HG03045 (cell line): ENCODE measurements at regions not wholly inside any gene's neighbourhood (a gene's known extent, or its start where the extent isn't known, plus 50 kb on each side); places are given as distances from the start of the nearest gene placed in this dataset.

Experiments
- ATAC-seq: cut with Tn5 transposase; IDR thresholded peaks from one replicate; pipeline ENCODE4 v1.9.1; 2021; ENCODE audit warnings: mild to moderate bottlenecking, moderate library complexity; ENCODE audit not compliant: unreplicated experiment

DNA sequence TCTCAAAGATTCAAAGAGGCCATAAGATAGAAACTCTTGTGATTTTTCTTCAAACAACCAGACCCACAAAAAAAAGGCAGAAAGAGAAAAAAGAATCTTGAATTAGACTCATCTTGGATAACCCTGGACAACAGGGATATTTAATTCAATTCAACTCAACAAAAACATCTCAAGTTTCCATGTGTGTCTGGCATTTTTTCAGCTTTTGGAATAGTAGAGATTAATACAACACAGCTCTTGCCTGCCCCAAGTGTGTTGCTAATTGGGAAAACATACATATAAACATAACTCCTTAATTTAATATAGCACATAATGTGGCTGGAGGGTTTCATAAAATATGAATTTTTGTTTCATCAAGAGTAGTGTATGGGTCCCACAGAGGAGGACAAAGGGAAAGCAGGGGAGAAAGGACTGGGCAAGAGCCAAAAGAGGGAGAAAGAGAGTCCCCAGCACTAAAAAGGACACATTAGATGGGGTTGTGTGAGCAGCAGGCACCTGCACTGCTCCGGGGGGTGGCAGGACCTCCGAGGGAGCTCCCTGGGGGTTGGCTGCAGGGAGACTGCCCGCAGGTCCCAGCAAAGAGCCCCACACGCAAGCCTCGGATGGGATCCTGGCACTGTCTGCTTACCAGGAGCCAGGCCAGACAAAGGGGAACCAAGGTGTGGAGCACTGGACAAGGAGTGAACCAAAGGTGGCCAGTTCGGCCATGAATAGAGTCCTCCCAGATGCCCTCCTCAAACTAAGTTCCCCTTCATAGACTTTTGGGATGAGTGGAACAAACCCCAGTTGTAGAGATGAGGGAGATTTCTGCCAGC lies 65.6 kb upstream of the TMEM72 start:
- ATAC-seq, result no peak

DNA sequence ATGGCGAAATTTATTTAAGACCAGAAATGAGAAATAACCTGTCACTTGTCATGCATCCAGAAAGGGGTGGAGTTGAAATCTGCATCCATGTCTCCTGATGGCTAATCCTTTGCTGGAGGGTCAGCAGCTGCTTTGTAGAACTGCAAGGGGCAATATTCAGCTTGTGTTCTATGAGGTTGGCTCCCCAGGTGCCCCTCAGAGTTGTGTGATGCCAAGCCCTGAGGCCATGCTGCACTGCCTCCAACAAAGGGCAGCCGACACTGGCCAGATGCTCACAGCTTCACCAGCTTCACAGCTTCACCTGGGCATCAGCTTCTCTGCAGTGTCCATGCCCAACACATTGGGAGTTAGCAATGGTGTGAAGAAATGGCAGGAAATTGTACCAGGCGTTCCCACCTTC lies 64.0 kb upstream of the TMEM72 start:
- ATAC-seq, result no peak

- ATAC-seq, result no peak
Measured at GRCh38 chr10:44848211-44848610, 62.9 kb upstream of the TMEM72 start.

- no peak for ATAC-seq
Measured at GRCh38 chr10:44849936-44850335, 61.2 kb upstream of the TMEM72 start.

DNA sequence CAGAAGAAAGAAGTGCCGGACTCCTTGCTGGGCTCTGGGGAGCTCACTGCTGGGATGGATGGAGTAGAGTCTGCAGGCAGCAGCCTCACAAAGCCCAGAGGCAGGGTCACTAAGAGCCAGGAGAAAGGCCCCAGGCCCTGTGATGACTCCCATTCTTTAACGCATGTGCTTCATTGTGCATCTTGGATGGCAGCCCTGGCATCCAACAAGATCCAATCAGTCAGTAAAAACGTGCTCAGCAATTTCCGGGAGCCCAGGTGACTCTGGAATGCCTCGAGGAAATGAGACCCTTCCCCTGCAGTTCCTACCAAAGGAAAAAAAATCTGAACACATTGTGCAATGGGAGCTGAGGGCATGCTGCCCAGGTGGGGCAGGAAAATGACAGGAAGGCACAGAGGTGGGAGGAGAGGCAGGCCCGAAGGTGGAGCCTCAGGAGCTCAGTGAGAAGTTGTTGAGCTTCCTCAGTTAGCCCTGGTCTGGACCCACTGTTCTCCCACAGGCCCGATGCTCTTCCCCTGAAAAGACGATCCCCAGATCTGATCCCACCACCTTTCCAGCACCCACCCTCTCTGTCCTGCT lies 60.7 kb upstream of the TMEM72 start:
- ATAC-seq, result no peak

DNA sequence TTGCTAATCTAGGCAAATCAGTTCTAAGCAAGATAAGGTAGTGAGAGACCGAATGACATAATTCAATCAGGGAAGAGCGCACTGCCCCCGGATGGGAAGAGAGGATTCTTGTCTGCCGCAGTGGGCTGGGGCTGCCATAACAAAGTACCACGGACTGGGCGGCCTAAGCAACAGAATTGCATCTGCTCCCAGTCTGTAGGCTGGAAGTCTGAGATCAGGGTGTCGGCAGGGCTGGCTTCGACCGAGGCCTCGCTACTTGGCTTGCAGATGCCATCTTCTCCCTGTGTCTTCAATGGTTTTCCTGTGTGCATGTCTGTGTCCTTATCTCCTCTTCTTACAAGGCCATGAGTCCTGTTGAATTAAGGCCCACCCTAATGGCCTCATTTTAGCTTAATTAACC lies 59.7 kb upstream of the TMEM72 start:
- ATAC-seq, result no peak

- no peak for ATAC-seq
Measured at GRCh38 chr10:44851881-44852280, 59.3 kb upstream of the TMEM72 start.

DNA sequence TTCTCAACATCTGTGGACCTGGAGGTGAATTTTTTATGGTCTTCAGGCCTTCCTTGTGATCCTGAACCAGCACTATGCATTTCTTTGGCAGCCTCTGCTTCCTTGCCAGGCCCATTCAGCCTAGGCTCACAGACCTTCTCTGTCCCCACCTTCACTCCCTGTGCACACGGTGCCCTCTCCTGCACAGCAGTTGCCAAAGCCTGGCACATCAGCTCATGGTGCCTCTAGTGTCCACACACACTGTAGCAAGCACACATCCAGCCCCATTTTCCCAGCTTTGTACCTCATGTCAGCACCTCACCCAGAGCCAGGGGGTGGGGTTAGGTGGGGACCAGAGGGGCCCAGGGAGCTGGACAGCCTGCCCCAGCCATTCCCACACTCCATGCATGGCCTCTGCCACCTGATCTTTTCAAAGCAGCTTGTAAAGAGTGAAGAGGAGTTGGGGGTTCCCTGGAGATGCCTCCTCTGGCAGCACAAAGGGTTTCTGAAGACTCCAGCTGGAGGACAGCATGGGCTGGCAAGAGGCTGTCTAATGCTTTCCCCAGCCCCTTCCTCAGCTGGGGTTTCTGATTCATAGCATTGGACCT lies 57.9 kb upstream of the TMEM72 start:
- no peak for ATAC-seq

- no peak for ATAC-seq
Measured at GRCh38 chr10:44853796-44854195, 57.3 kb upstream of the TMEM72 start.

- ATAC-seq, result no peak
Measured at GRCh38 chr10:44854693-44855350, 56.3 kb upstream of the TMEM72 start.

DNA sequence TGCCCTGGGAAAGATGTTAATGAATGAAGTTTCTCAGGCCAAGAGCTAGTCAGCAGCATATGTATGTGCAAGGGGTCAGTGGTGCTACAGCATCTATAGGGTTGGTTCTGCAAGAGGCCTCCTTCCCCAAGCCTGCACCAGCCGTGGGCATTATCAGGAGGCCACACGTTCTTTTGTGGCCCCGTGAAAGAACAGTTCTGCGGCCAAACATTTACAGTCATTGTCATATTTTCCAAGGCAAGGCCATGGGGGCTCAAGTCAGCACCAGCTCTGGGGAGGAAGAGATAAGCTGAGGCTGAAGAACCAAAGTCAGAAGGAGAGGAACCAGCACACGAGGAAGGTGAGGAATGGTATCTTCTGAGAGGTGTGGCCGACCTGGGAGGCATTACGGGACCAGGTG lies 54.4 kb upstream of the TMEM72 start:
- no peak for ATAC-seq

DNA sequence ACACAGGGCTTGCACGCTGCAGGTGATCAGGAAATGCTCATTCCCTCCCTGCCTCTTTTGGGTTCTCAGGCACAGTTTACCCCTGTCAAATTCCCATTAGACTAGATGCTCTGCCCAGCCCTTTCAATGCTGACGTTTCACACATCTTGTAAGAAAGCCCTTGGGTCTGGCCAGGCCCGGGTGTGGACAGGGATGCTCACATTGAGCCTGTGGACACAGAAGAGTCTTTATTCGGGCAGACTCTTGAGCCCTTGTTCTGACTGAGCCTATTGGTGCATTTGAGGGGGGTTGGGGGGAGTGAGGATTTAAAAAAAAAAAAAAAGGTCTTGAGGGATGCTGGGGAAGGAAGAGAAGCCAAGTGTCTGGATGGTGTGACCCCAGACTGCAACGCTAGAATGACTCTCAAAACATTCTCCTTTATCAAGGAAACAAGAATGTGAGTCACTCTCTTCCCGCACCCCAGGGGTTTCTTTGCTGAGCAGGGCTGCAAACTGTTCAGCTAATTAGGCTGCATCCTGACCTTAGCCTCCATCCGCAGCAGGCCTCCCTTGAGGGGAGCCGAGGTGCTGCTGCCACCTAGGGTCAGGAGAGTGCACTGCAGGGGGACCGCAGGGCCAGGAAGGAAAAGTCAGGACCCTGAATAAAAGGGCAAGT lies 53.6 kb upstream of the TMEM72 start:
- ATAC-seq, result peak; percentile 54

GRCh38 chr10:44858017-44858371 lies 53.1 kb upstream of the TMEM72 start:
- ATAC-seq, result no peak

- ATAC-seq, result no peak
Measured at GRCh38 chr10:44858988-44859387, 52.1 kb upstream of the TMEM72 start.

- ATAC-seq, result no peak
Measured at GRCh38 chr10:44859546-44860285, 51.4 kb upstream of the TMEM72 start.

- no peak for ATAC-seq
Measured at GRCh38 chr10:44860811-44861736, 50.1 kb upstream of the TMEM72 start.
